Bronchial epithelial cell (primary cell): ENCODE measurements at regions not wholly inside any gene's neighbourhood (a gene's known extent, or its start where the extent isn't known, plus 50 kb on each side); places are given as distances from the start of the nearest gene placed in this dataset.

ENCODE experiments used
- DNase-seq: peaks from one replicate; pipeline ENCODE4 v3.0.0-alpha.2; 2010; ENCODE audit warnings: low read depth
- FAIRE-seq: peaks from 2 replicates; lab custom pipeline; 2011; peaks lifted over from hg19 to GRCh38; lab: Jason Lieb, UNC
- H3K27me3 ChIP-seq: 2 replicates; pipeline ENCODE4 v1.5.1; 2011; ENCODE audit warnings: low read length; ENCODE audit not compliant: control insufficient read depth, insufficient read depth
- H3K36me3 ChIP-seq: 2 replicates; pipeline ENCODE4 v1.5.1; 2011; ENCODE audit warnings: low read length; ENCODE audit not compliant: control insufficient read depth, insufficient read depth
- H3K4me3 ChIP-seq: 2 replicates; pipeline ENCODE4 v1.5.1; 2011; ENCODE audit warnings: mild to moderate bottlenecking, low read depth, low read length, control low read depth
- CTCF ChIP-seq: IDR thresholded peaks from 2 replicates; pipeline ENCODE4 v1.5.1; 2011; ENCODE audit warnings: mild to moderate bottlenecking, moderate library complexity, low read length, control low read depth, inconsistent platforms; ENCODE audit not compliant: insufficient read depth, severe bottlenecking

- DNase-seq: no peak
- Histone ChIP-seq H3K4me3 (no peak overlapping the region), H3K27me3 (no peaks in the 10 kb centered on the region), H3K36me3 (no peaks in the 10 kb centered on the region)
- FAIRE-seq: no peak
- no peak for TF ChIP-seq CTCF
These were observed 740.3 kb upstream of the FRG1 start for GRCh38 chr4:189200353-189200752.

DNA sequence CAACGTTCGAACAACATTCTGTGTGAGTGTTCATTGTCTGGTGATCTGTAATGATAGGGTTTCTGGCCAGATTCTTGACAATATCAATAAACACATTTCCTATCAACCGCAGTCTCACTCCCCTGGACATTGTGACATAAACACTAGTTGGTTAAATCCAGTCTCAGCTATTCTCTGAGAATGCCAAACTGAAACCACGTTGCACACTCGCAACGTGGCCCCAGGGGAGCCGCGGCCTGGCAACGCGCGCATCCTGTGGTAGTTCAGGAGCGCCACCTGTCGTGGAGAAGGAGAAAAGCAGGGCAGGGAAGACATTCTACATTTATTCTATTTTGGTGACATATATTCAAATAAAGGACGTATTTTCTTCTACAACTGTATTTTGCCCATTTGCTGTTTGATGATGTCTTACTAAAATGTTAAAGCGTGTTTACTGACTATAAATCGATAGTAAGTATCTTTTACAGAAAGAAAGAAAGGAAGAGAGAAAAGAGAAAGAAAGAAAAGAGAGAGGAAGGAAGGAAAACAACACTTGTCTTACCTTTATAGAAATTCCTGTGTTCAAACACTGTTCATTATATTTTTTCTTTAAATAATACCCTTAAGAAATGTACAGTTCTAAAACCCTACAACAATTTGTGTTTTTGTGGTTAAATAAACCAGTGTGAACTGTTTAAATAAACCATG, 738.3 kb upstream of the FRG1 start:
- no peak for FAIRE-seq
- no peaks in the 10 kb centered on the region for H3K27me3 ChIP-seq
- no peaks in the 10 kb centered on the region for H3K36me3 ChIP-seq
- TF ChIP-seq CTCF: peak; percentile 81
- peak; percentile 25 for DNase-seq
- H3K4me3 ChIP-seq: no peak overlapping the region

DNA sequence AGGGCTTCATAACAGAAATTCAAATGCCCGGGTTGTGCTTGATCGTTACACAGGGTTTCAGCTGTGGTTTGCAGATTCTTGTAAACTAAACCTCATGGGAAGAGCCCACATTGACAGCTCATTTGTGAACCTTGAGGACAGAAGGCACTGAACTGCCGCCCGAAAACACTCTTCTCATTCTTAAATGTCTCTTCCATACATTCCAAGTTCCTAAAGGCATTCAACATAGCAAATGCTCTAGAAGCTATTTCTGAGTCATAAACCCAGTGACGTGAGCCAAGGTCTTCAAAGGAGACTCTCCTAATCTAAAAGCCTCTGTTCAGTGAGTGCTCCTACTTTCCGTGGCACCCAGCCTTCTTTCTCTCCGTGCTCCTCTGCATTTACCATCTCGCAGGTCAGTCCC, 737.8 kb upstream of the FRG1 start:
- DNase-seq (peak; percentile 61), FAIRE-seq (no peak)
- Histone ChIP-seq H3K4me3 (no peak overlapping the region), H3K27me3 (no peaks in the 10 kb centered on the region), H3K36me3 (no peaks in the 10 kb centered on the region)
- no peak for TF ChIP-seq CTCF

DNA sequence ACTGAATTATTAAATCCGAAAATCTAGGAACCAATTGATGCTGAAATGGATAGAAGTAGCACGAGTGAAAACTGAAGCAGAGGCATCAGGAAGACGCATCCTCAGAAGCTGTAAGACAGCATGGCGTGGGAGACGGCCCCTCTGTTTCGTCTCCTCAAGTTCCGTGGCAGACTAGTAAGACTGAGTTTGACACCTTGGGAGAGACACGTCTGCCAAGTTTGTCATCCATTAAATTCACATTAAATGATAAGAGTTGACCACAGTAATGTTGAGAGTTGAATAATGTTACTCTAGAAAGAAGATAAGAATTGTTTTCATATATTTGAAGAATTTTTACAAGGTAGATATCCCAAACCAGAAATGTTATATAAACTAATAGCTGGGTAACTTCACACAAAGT, 736.1 kb upstream of the FRG1 start:
- H3K36me3 ChIP-seq: no peaks in the 10 kb centered on the region
- DNase-seq: no peak
- no peak for TF ChIP-seq CTCF
- no peak for FAIRE-seq
- no peak overlapping the region for H3K4me3 ChIP-seq
- H3K27me3 ChIP-seq: no peaks in the 10 kb centered on the region

- DNase-seq (no peak), FAIRE-seq (no peak)
- no peaks in the 10 kb centered on the region for H3K27me3 ChIP-seq
- H3K36me3 ChIP-seq: no peaks in the 10 kb centered on the region
- H3K4me3 ChIP-seq: no peak overlapping the region
- TF ChIP-seq CTCF: no peak
These were observed 733.7 kb upstream of the FRG1 start for GRCh38 chr4:189206953-189207352.

DNA sequence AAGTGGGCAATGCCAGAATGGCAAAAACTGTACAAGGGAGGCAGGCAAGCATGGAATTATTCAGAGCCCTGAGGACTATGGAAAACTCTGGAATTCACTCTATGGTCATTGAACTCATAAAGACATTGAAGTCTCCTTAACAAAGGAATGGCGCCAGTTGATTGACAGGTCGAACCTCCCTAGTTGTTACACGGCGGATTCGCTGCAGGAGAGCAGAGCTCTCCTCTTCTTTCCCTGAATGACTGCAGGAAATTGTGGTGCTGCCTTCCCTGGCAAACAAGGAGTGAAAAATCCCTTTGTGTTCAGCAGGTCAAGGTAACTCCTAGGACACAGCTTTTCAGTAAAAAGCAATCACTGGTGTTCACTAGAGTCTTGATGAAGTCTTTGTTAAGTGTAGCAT, 732.8 kb upstream of the FRG1 start:
- DNase-seq (no peak), FAIRE-seq (peak; percentile 7)
- no peak for TF ChIP-seq CTCF

More for the DNA sequence above, 732.8 kb upstream of the FRG1 start:
- no peaks in the 10 kb centered on the region for H3K36me3 ChIP-seq
- no peak overlapping the region for H3K4me3 ChIP-seq
- no peaks in the 10 kb centered on the region for H3K27me3 ChIP-seq
